Gastroesophageal sphincter (tissue), 4 donors: ENCODE measurements at regions not wholly inside any gene's neighbourhood (a gene's known extent, or its start where the extent isn't known, plus 50 kb on each side); places are given as distances from the start of the nearest gene placed in this dataset.

Source experiments
- ATAC-seq: fragments of 150-250 bp; one replicate; pipeline ENCODE4 v1.9.1; 2016; ENCODE audit warnings: mild to moderate bottlenecking, moderate library complexity
- H3K27ac ChIP-seq, 4 donors: fragments of 200-600 bp; sonication (generic) in 3 of 4; 1 replicate in 3 of 4; 2 replicates in 1 of 4; pipeline ENCODE4 v1.5.1; 2016 to 2019
- H3K27me3 ChIP-seq: fragments of 200-600 bp; sonication (generic); one replicate; pipeline ENCODE4 v1.5.1; 2019
- H3K36me3 ChIP-seq, 2 donors: fragments of 200-600 bp; sonication (generic); one replicate each; pipeline ENCODE4 v1.5.1; 2019; ENCODE audit warnings: control low read depth in 1 of 2
- H3K4me1 ChIP-seq, 3 donors: fragments of 200-600 bp; sonication (generic); 1 replicate in 2 of 3; 2 replicates in 1 of 3; pipeline ENCODE4 v1.5.1; 2016 to 2019; ENCODE audit warnings: control low read depth in 2 of 3
- H3K4me3 ChIP-seq, 2 donors: fragments of 200-600 bp; sonication (generic); one replicate each; pipeline ENCODE4 v1.5.1; 2019; ENCODE audit warnings: mild to moderate bottlenecking in 1 of 2, moderate library complexity in 1 of 2
- H3K9me3 ChIP-seq, 3 donors: fragments of 200-600 bp; sonication (generic); one replicate each; pipeline ENCODE4 v1.5.1; 2017 to 2019; ENCODE audit warnings: control low read depth in 2 of 3
- EP300 ChIP-seq: sonication (generic); formaldehyde crosslinking; IDR thresholded peaks from one replicate; pipeline ENCODE4 v1.6.1; 2017; ENCODE audit warnings: antibody characterized with exemption, mild to moderate bottlenecking
- POLR2A ChIP-seq, 2 donors: fragments of 450-650 bp; IDR thresholded peaks; one replicate each; pipeline ENCODE4 v1.6.1; 2017; ENCODE audit warnings: antibody characterized with exemption in 2 of 2, mild to moderate bottlenecking in 2 of 2, moderate library complexity in 1 of 2
- POLR2AphosphoS5 ChIP-seq: sonication (generic); formaldehyde crosslinking; IDR thresholded peaks from one replicate; pipeline ENCODE4 v1.6.1; 2017; ENCODE audit warnings: antibody characterized with exemption
- WGBS, 2 donors: methylation state at CpG; one replicate each; pipeline ENCODE4 v1.1.5; 2018; ENCODE audit warnings: low coverage in 1 of 2; 5-methylcytosine and 5-hydroxymethylcytosine counted together
- TF ChIP-seq, protein P1 (sequence below), 4 experiments: fragments of 200-600 bp in 2 of 4; fragments of 450-650 bp in 2 of 4; sonication (generic) in 1 of 4; IDR thresholded peaks; one replicate each; pipeline ENCODE4 v1.5.1; 2017 to 2019; ENCODE audit warnings: antibody characterized with exemption in 4 of 4, mild to moderate bottlenecking in 2 of 4, moderate library complexity in 2 of 4

DNA sequence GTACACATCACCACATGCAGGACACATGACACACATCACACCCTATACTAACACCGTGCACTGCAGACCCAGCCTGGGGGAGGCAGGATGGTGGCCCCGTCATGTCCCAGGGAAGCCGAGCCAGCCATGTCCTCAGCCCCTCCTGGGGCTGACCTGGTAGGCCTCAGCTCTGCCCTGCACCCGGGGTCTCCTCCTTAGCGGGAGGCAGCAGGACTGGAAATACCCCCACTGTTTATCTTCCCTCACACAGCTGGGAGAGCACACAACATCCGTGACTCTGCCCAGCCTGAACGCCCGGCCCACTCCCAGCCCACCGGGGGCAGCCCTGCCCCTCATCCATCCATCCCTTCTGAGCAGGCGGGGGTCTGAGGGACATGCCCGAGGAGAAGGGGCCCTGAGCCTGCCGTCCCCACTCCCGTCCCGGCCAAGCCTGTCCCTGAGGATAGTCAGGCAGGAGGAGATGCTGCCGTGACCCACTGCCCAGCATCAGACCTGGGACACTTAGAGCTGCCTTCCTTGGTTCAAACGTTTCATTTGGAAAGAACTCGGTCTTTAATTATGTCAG lies 945.0 kb downstream of the BRD1 start:
- WGBS, 2 donors: 60 to 62% methylated on average over 1 to 3 of the region's 17 CpGs
- Histone ChIP-seq H3K4me3 (no peak overlapping the region), H3K9me3 (no peaks in the 10 kb centered on the region), H3K27me3 (peaks cover 54% of the 10 kb centered on the region), H3K4me1 (no peaks in the 10 kb centered on the region), H3K27ac (no peak overlapping the region), H3K36me3 (no peaks in the 10 kb centered on the region)
- TF ChIP-seq EP300 (no peak), POLR2A (IDR thresholded peaks at IDR 0.05) (no peak), POLR2AphosphoS5 (no peak)
- TF ChIP-seq, protein P1, sequence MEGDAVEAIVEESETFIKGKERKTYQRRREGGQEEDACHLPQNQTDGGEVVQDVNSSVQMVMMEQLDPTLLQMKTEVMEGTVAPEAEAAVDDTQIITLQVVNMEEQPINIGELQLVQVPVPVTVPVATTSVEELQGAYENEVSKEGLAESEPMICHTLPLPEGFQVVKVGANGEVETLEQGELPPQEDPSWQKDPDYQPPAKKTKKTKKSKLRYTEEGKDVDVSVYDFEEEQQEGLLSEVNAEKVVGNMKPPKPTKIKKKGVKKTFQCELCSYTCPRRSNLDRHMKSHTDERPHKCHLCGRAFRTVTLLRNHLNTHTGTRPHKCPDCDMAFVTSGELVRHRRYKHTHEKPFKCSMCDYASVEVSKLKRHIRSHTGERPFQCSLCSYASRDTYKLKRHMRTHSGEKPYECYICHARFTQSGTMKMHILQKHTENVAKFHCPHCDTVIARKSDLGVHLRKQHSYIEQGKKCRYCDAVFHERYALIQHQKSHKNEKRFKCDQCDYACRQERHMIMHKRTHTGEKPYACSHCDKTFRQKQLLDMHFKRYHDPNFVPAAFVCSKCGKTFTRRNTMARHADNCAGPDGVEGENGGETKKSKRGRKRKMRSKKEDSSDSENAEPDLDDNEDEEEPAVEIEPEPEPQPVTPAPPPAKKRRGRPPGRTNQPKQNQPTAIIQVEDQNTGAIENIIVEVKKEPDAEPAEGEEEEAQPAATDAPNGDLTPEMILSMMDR (IDR thresholded peaks at IDR 0.05): no peak
- ATAC-seq: no peak

DNA sequence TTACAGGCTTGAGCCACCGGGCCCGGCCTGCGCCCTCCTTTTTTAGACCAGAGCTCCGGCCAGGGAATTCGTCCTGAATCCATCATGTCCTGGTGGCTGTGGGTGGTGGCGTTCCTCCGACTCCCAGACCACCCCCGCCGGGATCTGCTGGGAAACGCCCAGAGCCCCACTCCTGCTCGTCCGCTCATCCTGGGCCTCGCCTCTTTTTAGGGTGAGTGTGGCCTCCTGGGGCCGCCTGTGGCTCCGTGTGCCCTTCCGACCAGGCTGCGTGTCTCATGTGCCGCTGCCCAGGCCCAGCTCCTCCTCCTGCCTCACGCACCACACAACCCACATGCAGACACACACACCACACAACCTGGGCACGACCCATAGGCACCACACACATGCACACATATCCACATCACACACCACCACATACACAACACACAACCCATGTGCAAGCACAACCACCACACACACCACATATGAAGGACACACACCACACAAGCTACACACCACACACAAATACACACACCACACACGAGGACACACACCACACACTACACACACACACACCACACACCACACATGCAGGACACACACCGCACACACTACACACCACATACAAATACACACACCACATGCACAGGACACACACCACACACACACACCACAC lies 946.2 kb downstream of the BRD1 start:
- peaks cover 48% of the 10 kb centered on the region for H3K27me3 ChIP-seq

DNA sequence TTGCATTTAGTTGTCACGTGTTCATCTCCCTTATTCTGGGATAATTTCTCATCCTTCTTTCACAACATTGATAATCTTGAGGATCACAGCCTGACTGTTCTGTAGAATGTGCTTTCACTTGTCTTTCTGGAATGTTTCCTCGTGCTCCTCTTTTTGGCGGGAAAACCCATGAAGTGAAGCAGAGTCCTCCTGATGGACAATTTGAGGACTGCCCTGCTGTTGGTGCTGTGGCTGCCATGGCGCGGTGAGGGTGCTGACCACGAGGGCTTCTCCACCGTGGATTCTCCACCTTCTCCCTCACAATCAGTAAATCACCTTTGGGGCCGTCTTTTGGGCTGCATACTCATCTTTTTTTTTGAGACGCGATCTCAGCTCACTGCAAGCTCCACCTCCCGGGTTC lies 946.9 kb downstream of the BRD1 start:
- Histone ChIP-seq H3K4me1 (no peaks in the 10 kb centered on the region), H3K27me3 (peaks cover 47% of the 10 kb centered on the region), H3K9me3 (peaks cover 0 to 7% (median 0%) of the 10 kb centered on the region in 3 donors), H3K27ac (no peak overlapping the region), H3K36me3 (no peaks in the 10 kb centered on the region), H3K4me3 (no peak overlapping the region)
- no peak for ATAC-seq
- TF ChIP-seq POLR2AphosphoS5 (no peak), EP300 (no peak), POLR2A (IDR thresholded peaks at IDR 0.05) (no peak)
- TF ChIP-seq, protein P1 (IDR thresholded peaks at IDR 0.05): no peak
- WGBS, 2 donors: 90 to 100% methylated on average over 2 to 3 of the region's 11 CpGs

More for the DNA sequence above, 946.2 kb downstream of the BRD1 start:
- H3K4me1 ChIP-seq: no peaks in the 10 kb centered on the region
- TF ChIP-seq, protein P1 (IDR thresholded peaks at IDR 0.05): no peak
- H3K27ac ChIP-seq: no peak overlapping the region
- ATAC-seq: no peak
- H3K36me3 ChIP-seq: no peaks in the 10 kb centered on the region
- WGBS, 2 donors: 87 to 89% methylated on average over 6 to 13 of the region's 22 CpGs
- no peak overlapping the region for H3K4me3 ChIP-seq
- peaks cover 0 to under 1% (median 0%) of the 10 kb centered on the region in 3 donors for H3K9me3 ChIP-seq

DNA sequence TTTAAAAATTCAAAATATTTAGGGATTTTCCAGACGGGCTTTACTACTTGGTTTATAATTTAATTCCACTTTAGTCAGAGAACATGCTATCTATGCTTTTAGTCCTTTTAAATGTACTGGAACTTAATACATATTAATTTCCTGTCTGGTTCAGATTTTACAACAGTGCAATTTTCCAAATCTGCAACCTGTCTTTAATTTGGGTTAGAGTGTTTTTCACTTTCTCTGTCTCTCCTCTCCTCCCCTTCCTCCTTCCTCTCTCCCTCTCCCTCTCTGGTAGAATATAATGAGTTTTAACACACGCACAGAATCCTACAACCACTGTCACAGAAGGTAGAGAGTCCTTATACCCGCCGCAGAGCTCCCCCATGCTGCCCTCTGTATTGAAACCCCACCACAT lies 950.7 kb downstream of the BRD1 start:
- H3K27me3 ChIP-seq: peaks cover 34% of the 10 kb centered on the region
- H3K4me1 ChIP-seq: no peaks in the 10 kb centered on the region
- no peaks in the 10 kb centered on the region for H3K36me3 ChIP-seq
- peaks cover 0 to 16% (median 0%) of the 10 kb centered on the region in 3 donors for H3K9me3 ChIP-seq
- 57 to 63% methylated on average over 4 of the region's 4 CpGs for WGBS, 2 donors
- no peak for TF ChIP-seq EP300
- TF ChIP-seq POLR2A (IDR thresholded peaks at IDR 0.05): no peak
- no peak for TF ChIP-seq POLR2AphosphoS5
- TF ChIP-seq, protein P1 (IDR thresholded peaks at IDR 0.05): no peak
- no peak for ATAC-seq
- no peak overlapping the region for H3K27ac ChIP-seq
- no peak overlapping the region for H3K4me3 ChIP-seq

DNA sequence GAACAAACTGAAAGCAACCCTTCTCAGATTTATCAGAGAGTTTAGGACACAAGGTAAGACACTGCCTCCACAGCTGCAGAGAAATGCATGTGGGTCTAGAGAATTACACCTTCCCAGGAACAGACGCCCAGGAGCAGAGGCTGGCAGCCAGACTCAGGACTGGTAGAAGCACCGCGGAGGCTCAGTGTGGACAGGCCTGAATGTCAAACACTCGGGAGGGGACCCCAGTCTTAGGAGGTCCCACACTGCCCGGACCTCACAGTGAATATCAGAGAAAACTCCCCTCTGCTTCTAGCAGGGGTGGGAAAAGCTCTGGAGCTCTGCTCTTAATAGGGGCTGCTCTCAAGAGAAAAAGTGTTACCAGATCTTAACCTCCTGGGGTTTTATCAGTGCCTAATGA lies 952.7 kb downstream of the BRD1 start:
- no peaks in the 10 kb centered on the region for H3K36me3 ChIP-seq
- H3K27ac ChIP-seq: no peak overlapping the region
- no peak for TF ChIP-seq POLR2A (IDR thresholded peaks at IDR 0.05)
- no peak for TF ChIP-seq EP300
- TF ChIP-seq, protein P1 (IDR thresholded peaks at IDR 0.05): no peak
- TF ChIP-seq POLR2AphosphoS5: no peak
- peaks cover 0 to 26% (median 0%) of the 10 kb centered on the region in 3 donors for H3K9me3 ChIP-seq
- ATAC-seq: no peak
- WGBS, 2 donors: 58% methylated on average over 4 of the region's 5 CpGs; no CpG with 5 or more reads in 1 of the 2 donors
- H3K4me1 ChIP-seq: no peaks in the 10 kb centered on the region
- no peak overlapping the region for H3K4me3 ChIP-seq
- H3K27me3 ChIP-seq: peaks cover 47% of the 10 kb centered on the region
